Suprapubic skin (tissue), 4 donors: ENCODE measurements at regions not wholly inside any gene's neighbourhood (a gene's known extent, or its start where the extent isn't known, plus 50 kb on each side); places are given as distances from the start of the nearest gene placed in this dataset.

Experiments used
- DNase-seq, 2 donors: peaks; one replicate each; pipeline ENCODE4 v3.0.0-alpha.2; 2019; ENCODE audit warnings: low spot score in 2 of 2
- H3K27ac ChIP-seq: fragments of 200-600 bp; sonication (generic); one replicate; pipeline ENCODE4 v1.5.1; 2019
- H3K27me3 ChIP-seq: fragments of 200-600 bp; sonication (generic); one replicate; pipeline ENCODE4 v1.5.1; 2019
- H3K36me3 ChIP-seq: fragments of 200-600 bp; sonication (generic); one replicate; pipeline ENCODE4 v1.5.1; 2019
- H3K4me1 ChIP-seq: fragments of 200-600 bp; sonication (generic); one replicate; pipeline ENCODE4 v1.5.1; 2019
- H3K4me3 ChIP-seq: fragments of 200-600 bp; sonication (generic); one replicate; pipeline ENCODE4 v1.5.1; 2019; ENCODE audit warnings: mild to moderate bottlenecking
- H3K9me3 ChIP-seq: fragments of 200-600 bp; sonication (generic); one replicate; pipeline ENCODE4 v1.5.1; 2019
- CTCF ChIP-seq, 2 donors: fragments of 200-600 bp in 1 of 2; fragments of 450-650 bp in 1 of 2; sonication (generic) in 1 of 2; IDR thresholded peaks; one replicate each; pipeline ENCODE4 v1.5.1; 2016 to 2019; ENCODE audit warnings: antibody characterized with exemption in 2 of 2, mild to moderate bottlenecking in 1 of 2, moderate library complexity in 1 of 2
- EP300 ChIP-seq: sonication (generic); formaldehyde crosslinking; IDR thresholded peaks from one replicate; pipeline ENCODE4 v1.6.1; 2017; ENCODE audit warnings: antibody characterized with exemption
- POLR2A ChIP-seq, 2 donors: fragments of 450-650 bp; IDR thresholded peaks; one replicate each; pipeline ENCODE4 v1.6.1; 2017; ENCODE audit warnings: antibody characterized with exemption in 2 of 2, mild to moderate bottlenecking in 2 of 2, moderate library complexity in 2 of 2
- POLR2AphosphoS5 ChIP-seq, 3 donors: sonication (generic); formaldehyde crosslinking; IDR thresholded peaks; one replicate each; pipeline ENCODE4 v1.6.1; 2017; ENCODE audit warnings: antibody characterized with exemption in 3 of 3
- WGBS: methylation state at CpG from one replicate; pipeline ENCODE4 v1.1.5; 2018; 5-methylcytosine and 5-hydroxymethylcytosine counted together

GRCh38 chr3:147471741-147472140 is 62.6 kb downstream of the ZIC1 start:
- TF ChIP-seq POLR2A (IDR thresholded peaks at IDR 0.05) (no peak), CTCF (IDR thresholded peaks at IDR 0.05) (no peak), POLR2AphosphoS5 (IDR thresholded peaks at IDR 0.05) (no peak), EP300 (no peak)
- no peaks in the 10 kb centered on the region for H3K4me1 ChIP-seq
- H3K4me3 ChIP-seq = no peak overlapping the region
- H3K36me3 ChIP-seq = no peaks in the 10 kb centered on the region
- 93% methylated on average over 5 of the region's 5 CpGs for WGBS
- H3K27me3 ChIP-seq = no peaks in the 10 kb centered on the region
- no peak overlapping the region for H3K27ac ChIP-seq
- no peaks in the 10 kb centered on the region for H3K9me3 ChIP-seq
- DNase-seq = no peak

GRCh38 chr3:147472846-147473245 is 63.7 kb downstream of the ZIC1 start:
- TF ChIP-seq EP300 (no peak), POLR2A (IDR thresholded peaks at IDR 0.05) (no peak), POLR2AphosphoS5 (IDR thresholded peaks at IDR 0.05) (no peak), CTCF (IDR thresholded peaks at IDR 0.05) (no peak)
- WGBS = 93% methylated on average over 1 of the region's 1 CpG
- Histone ChIP-seq H3K4me3 (no peak overlapping the region), H3K4me1 (no peaks in the 10 kb centered on the region), H3K27me3 (no peaks in the 10 kb centered on the region), H3K9me3 (no peaks in the 10 kb centered on the region), H3K27ac (no peak overlapping the region), H3K36me3 (no peaks in the 10 kb centered on the region)
- no peak for DNase-seq

- WGBS = 91% methylated on average over 1 of the region's 1 CpG
- no peak for DNase-seq
- Histone ChIP-seq H3K27me3 (no peaks in the 10 kb centered on the region), H3K4me1 (no peaks in the 10 kb centered on the region), H3K9me3 (no peaks in the 10 kb centered on the region), H3K4me3 (no peak overlapping the region), H3K27ac (no peak overlapping the region), H3K36me3 (no peaks in the 10 kb centered on the region)
- TF ChIP-seq POLR2AphosphoS5 (IDR thresholded peaks at IDR 0.05) = no peak
These were observed 74.0 kb downstream of the ZIC1 start for GRCh38 chr3:147483145-147483544.

GRCh38 chr3:147483578-147483977 is 74.4 kb downstream of the ZIC1 start:
- H3K27ac ChIP-seq = no peak overlapping the region
- H3K9me3 ChIP-seq = no peaks in the 10 kb centered on the region
- DNase-seq = no peak
- H3K4me3 ChIP-seq = no peak overlapping the region
- H3K4me1 ChIP-seq = no peaks in the 10 kb centered on the region
- no peaks in the 10 kb centered on the region for H3K36me3 ChIP-seq
- WGBS = 71% methylated on average over 1 of the region's 1 CpG
- TF ChIP-seq POLR2A (IDR thresholded peaks at IDR 0.05) (no peak), EP300 (no peak), POLR2AphosphoS5 (IDR thresholded peaks at IDR 0.05) (no peak), CTCF (IDR thresholded peaks at IDR 0.05) (no peak)
- no peaks in the 10 kb centered on the region for H3K27me3 ChIP-seq

- H3K4me1 ChIP-seq = no peaks in the 10 kb centered on the region
- H3K27me3 ChIP-seq = no peaks in the 10 kb centered on the region
- TF ChIP-seq POLR2AphosphoS5 (IDR thresholded peaks at IDR 0.05) (no peak), POLR2A (IDR thresholded peaks at IDR 0.05) (no peak), EP300 (no peak), CTCF (IDR thresholded peaks at IDR 0.05) (no peak)
- no peak for DNase-seq
- WGBS = 85% methylated on average over 5 of the region's 5 CpGs
- no peak overlapping the region for H3K27ac ChIP-seq
- no peaks in the 10 kb centered on the region for H3K36me3 ChIP-seq
- H3K9me3 ChIP-seq = no peaks in the 10 kb centered on the region
- H3K4me3 ChIP-seq = no peak overlapping the region
These were observed 83.9 kb downstream of the ZIC1 start for GRCh38 chr3:147493065-147493464.

- WGBS = 70% methylated on average over 2 of the region's 2 CpGs
- Histone ChIP-seq H3K9me3 (no peaks in the 10 kb centered on the region), H3K27me3 (no peaks in the 10 kb centered on the region), H3K27ac (no peak overlapping the region), H3K4me3 (no peak overlapping the region), H3K4me1 (no peaks in the 10 kb centered on the region), H3K36me3 (no peaks in the 10 kb centered on the region)
- DNase-seq = no peak
- no peak for TF ChIP-seq POLR2AphosphoS5 (IDR thresholded peaks at IDR 0.05)
- TF ChIP-seq CTCF (IDR thresholded peaks at IDR 0.05) = no peak
- no peak for TF ChIP-seq EP300
- no peak for TF ChIP-seq POLR2A (IDR thresholded peaks at IDR 0.05)
These were observed 84.5 kb downstream of the ZIC1 start for GRCh38 chr3:147493666-147494065.
